VCaP (cell line): ENCODE measurements at regions not wholly inside any gene's neighbourhood (a gene's known extent, or its start where the extent isn't known, plus 50 kb on each side); places are given as distances from the start of the nearest gene placed in this dataset.
A peak's percentile ranks its signal among the peaks of the same experiment; 100 is the strongest.

Experiments
- H3K27ac ChIP-seq: fragments of 450-650 bp; 2 replicates; pipeline ENCODE4 v1.5.1; 2017
- TF ChIP-seq, protein P1 (sequence below): fragments of 450-650 bp; conservative IDR thresholded peaks from 2 replicates; pipeline ENCODE4 v1.5.1; 2017; ENCODE audit warnings: mild to moderate bottlenecking, moderate library complexity

DNA sequence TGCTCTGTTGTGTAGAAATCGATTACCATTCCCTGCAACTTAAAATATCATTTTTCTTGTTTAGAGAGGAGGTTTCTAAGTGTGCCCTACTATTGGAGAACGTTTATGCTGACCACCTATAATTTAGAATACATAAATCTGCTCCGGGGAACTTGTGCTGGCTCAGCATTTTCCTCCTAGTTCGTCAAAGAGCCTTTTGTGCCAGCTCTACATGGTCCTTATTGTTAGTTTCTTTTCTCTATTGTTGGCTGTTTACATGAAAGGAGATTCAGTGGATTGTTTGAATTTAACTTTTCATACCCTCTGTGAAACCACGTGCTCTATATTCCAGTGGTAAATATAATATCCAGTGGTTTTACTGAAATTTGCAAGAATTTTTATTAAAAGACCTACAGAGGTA is 53.4 kb upstream of the ATP8A1 start:
- TF ChIP-seq, protein P1, sequence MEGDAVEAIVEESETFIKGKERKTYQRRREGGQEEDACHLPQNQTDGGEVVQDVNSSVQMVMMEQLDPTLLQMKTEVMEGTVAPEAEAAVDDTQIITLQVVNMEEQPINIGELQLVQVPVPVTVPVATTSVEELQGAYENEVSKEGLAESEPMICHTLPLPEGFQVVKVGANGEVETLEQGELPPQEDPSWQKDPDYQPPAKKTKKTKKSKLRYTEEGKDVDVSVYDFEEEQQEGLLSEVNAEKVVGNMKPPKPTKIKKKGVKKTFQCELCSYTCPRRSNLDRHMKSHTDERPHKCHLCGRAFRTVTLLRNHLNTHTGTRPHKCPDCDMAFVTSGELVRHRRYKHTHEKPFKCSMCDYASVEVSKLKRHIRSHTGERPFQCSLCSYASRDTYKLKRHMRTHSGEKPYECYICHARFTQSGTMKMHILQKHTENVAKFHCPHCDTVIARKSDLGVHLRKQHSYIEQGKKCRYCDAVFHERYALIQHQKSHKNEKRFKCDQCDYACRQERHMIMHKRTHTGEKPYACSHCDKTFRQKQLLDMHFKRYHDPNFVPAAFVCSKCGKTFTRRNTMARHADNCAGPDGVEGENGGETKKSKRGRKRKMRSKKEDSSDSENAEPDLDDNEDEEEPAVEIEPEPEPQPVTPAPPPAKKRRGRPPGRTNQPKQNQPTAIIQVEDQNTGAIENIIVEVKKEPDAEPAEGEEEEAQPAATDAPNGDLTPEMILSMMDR = no peak
- peak overlapping the region; percentile 95 for H3K27ac ChIP-seq

DNA sequence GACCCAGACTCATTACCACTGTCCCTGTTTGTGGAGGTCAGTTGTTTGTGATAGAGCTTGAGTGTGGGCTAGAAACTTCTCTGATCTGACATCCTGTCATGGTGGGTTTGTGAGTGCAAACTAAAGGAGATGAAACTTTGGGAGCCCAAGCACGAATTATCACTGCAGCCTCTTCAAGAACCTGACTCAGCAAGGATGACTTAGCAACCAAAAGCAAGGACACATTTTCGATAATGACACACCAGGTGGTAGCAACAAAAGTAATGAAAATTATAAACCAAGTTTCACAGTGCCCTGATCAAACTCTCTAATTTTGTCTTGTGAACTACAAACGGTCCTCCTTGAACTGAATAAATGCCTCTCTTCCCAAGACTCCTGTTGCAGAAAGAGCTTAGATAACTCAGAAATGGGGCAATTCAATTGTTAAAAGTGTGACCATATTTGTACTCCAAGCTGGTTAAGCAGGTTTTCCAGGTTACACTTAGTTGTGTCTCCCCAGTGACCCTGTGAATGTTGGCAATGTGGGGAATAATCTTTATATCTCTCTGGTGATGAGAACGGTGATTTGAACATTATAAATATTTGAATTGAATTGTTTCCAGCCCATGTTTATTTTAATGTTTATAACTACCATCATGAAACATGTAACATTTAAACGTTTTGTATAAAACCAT is 52.6 kb upstream of the ATP8A1 start:
- TF ChIP-seq, protein P1 = no peak
- peak overlapping the region; percentile 95 for H3K27ac ChIP-seq

DNA sequence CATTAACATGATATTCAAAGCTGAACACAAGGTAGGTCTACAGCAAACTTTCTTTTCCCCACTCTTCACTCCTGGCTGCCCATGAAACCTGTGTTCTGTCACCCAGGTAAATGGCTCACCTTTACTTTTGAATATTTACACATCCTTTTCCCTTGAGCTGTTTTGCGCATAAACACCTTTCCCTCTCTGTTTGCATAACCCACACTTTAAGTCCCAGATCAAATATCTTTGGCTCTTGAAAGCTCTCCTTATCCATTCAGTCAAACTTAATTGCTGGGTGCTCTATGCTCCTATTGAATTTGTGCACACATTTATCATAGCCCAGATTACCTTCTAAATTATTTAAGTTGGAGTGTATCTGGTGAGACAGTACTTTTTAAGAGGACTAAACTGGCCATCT is 51.7 kb upstream of the ATP8A1 start:
- peak overlapping the region; percentile 95 for H3K27ac ChIP-seq
- TF ChIP-seq, protein P1 = no peak
